Naive thymus-derived CD4-positive, alpha-beta T cell (primary cell): ENCODE measurements at regions not wholly inside any gene's neighbourhood (a gene's known extent, or its start where the extent isn't known, plus 50 kb on each side); places are given as distances from the start of the nearest gene placed in this dataset.

Experiments
- ATAC-seq: fragments of 150-1000 bp; cut with Tn5 transposase; 2 replicates; pipeline ENCODE4 v1.10.0; 2021; ENCODE audit warnings: mild to moderate bottlenecking, moderate library complexity
- CTCF ChIA-PET: fragments of 350-600 bp; sonication (Branson Sonifier 250); formaldehyde crosslinking; loops from one replicate; lab custom pipeline; 2021; ENCODE audit warnings: antibody characterized with exemption; lab: Charles Lee
- POLR2A ChIA-PET: fragments of 350-600 bp; sonication (Branson Sonifier 250); formaldehyde crosslinking; loops from one replicate; lab custom pipeline; 2021; ENCODE audit warnings: antibody characterized with exemption, inconsistent platforms; lab: Charles Lee
- DNase-seq, 9 donors: peaks; one replicate each; pipeline versions ENCODE4 v3.0.0 to v3.0.0-alpha.2; 2020 to 2022; ENCODE audit warnings: mixed read lengths in 1 of 9
- H3K27ac ChIP-seq: one replicate; pipeline ENCODE4 v1.7.0; 2013; ENCODE audit warnings: mild to moderate bottlenecking, low read depth, low read length, moderate library complexity
- H3K27me3 ChIP-seq, 2 donors: one replicate each; pipeline ENCODE4 v1.7.0; 2013; ENCODE audit warnings: low read length in 2 of 2, mild to moderate bottlenecking in 2 of 2, moderate library complexity in 2 of 2; ENCODE audit not compliant: control insufficient read depth in 2 of 2, insufficient read depth in 2 of 2
- H3K36me3 ChIP-seq, 3 experiments: 1 replicate in 2 of 3; 2 replicates in 1 of 3; pipeline ENCODE4 v1.7.0; 2013; ENCODE audit warnings: low read length in 3 of 3, mild to moderate bottlenecking in 3 of 3, moderate library complexity in 1 of 3; ENCODE audit not compliant: insufficient read depth in 3 of 3, control insufficient read depth in 2 of 3
- H3K4me1 ChIP-seq, 2 donors: one replicate each; pipeline ENCODE4 v1.7.0; 2013; ENCODE audit warnings: low read length in 2 of 2, mild to moderate bottlenecking in 2 of 2, moderate library complexity in 1 of 2; ENCODE audit not compliant: control insufficient read depth in 2 of 2, insufficient read depth in 2 of 2
- H3K4me3 ChIP-seq: 2 replicates; pipeline ENCODE4 v1.7.0; 2013; ENCODE audit warnings: mild to moderate bottlenecking, low read length
- H3K9me3 ChIP-seq, 3 experiments: 1 replicate in 2 of 3; 2 replicates in 1 of 3; pipeline ENCODE4 v1.7.0; 2013; ENCODE audit warnings: low read length in 3 of 3; ENCODE audit not compliant: control insufficient read depth in 2 of 3
- H3K27ac Mint-ChIP-seq, 9 donors: one replicate each; pipeline ENCODE4 v1.8.0; 2020 to 2022; ENCODE audit warnings: mixed read lengths in 9 of 9, mild to moderate bottlenecking in 8 of 9, moderate library complexity in 5 of 9, inconsistent platforms in 2 of 9
- H3K27me3 Mint-ChIP-seq, 5 donors: one replicate each; pipeline ENCODE4 v1.8.0; 2021 to 2022; ENCODE audit warnings: mixed read lengths in 5 of 5, mild to moderate bottlenecking in 1 of 5
- H3K36me3 Mint-ChIP-seq, 5 donors: one replicate each; pipeline ENCODE4 v1.8.0; 2020 to 2022; ENCODE audit warnings: mixed read lengths in 5 of 5, mild to moderate bottlenecking in 3 of 5, inconsistent platforms in 1 of 5
- H3K4me1 Mint-ChIP-seq, 7 donors: one replicate each; pipeline ENCODE4 v1.8.0; 2020 to 2022; ENCODE audit warnings: mixed read lengths in 7 of 7, mild to moderate bottlenecking in 3 of 7, inconsistent platforms in 1 of 7
- H3K4me3 Mint-ChIP-seq, 10 donors: one replicate each; pipeline ENCODE4 v1.8.0; 2020 to 2022; ENCODE audit warnings: mild to moderate bottlenecking in 10 of 10, mixed read lengths in 10 of 10, moderate library complexity in 6 of 10, inconsistent platforms in 2 of 10
- H3K9me3 Mint-ChIP-seq, 11 donors: one replicate each; pipeline ENCODE4 v1.8.0; 2020 to 2022; ENCODE audit warnings: mixed read lengths in 11 of 11, mild to moderate bottlenecking in 4 of 11, inconsistent platforms in 1 of 11, moderate library complexity in 1 of 11
- intact Hi-C, 2 donors: fragments of 100-400 bp; cut with micrococcal nuclease; formaldehyde crosslinking; loops; one replicate each; pipeline ENCODE4 v1.15.1; 2023

- H3K27me3 Mint-ChIP-seq, result peaks cover 0 to 4% (median 0%) of the 10 kb centered on the region in 5 donors
- DNase-seq (no peak), ATAC-seq (no peak)
- H3K4me1 Mint-ChIP-seq, result no peaks in the 10 kb centered on the region
- no peaks in the 10 kb centered on the region for H3K36me3 ChIP-seq
- no peak overlapping the region for H3K4me3 ChIP-seq
- POLR2A ChIA-PET, result no interaction called here
- intact Hi-C loops, result no loop called here
- H3K9me3 ChIP-seq, result no peaks in the 10 kb centered on the region
- peaks cover 0 to 9% (median 4%) of the 10 kb centered on the region in 11 donors for H3K9me3 Mint-ChIP-seq
- H3K4me1 ChIP-seq, result no peaks in the 10 kb centered on the region
- H3K27ac ChIP-seq, result no peak overlapping the region
- no peaks in the 10 kb centered on the region for H3K36me3 Mint-ChIP-seq
- H3K27ac Mint-ChIP-seq, result peak overlapping the region in 1 of 9 donors; percentile 6
- CTCF ChIA-PET, result no interaction called here
- no peaks in the 10 kb centered on the region for H3K27me3 ChIP-seq
- no peak overlapping the region for H3K4me3 Mint-ChIP-seq
These were observed 416.3 kb downstream of the SPATA31D1 start for GRCh38 chr9:82404881-82405280.

DNA sequence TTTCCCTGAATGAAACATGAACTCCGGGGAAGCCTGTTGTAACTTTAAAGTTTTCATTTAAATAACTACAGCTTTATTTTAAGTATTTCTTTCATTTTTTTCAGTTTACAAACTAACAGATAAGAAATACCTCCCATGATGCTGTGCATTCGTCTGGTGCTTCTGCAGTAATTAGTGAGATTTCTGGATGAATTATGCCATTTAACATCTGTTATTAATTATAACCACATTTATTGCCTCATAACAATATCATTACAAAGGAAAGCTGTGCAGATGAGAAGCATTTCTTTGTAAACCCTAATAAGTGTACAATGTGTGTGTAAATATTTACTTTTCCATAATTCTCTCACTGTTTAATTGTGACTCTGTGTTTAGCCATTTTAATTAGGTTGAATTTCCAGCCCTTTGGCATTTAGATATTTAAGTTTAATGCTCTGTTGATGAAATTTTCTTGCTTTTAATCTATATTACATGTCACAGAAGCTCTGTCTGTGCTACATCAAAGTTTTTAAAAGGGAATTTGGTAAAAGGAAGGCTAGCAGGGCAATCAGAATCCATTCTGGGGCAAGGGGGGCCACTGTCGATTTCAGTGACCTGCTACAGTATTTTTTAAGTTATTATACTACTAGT lies 418.0 kb downstream of the SPATA31D1 start:
- intact Hi-C loops, result no loop called here
- H3K27me3 ChIP-seq, result no peaks in the 10 kb centered on the region
- ChIA-PET POLR2A (no interaction called here), CTCF (no interaction called here)
- H3K36me3 ChIP-seq, result no peaks in the 10 kb centered on the region
- no peak overlapping the region for H3K27ac ChIP-seq
- ATAC-seq, result no peak
- H3K4me3 ChIP-seq, result no peak overlapping the region
- Mint-ChIP-seq H3K36me3 (no peaks in the 10 kb centered on the region), H3K4me3 (no peak overlapping the region), H3K27me3 (peaks cover 0 to 4% (median 0%) of the 10 kb centered on the region in 5 donors), H3K4me1 (no peaks in the 10 kb centered on the region), H3K9me3 (peaks cover 0 to 11% (median 4%) of the 10 kb centered on the region in 11 donors), H3K27ac (no peak overlapping the region)
- no peaks in the 10 kb centered on the region for H3K4me1 ChIP-seq
- no peak for DNase-seq
- H3K9me3 ChIP-seq, result no peaks in the 10 kb centered on the region

- ChIA-PET CTCF (no interaction called here), POLR2A (no interaction called here)
- no peaks in the 10 kb centered on the region for H3K4me1 Mint-ChIP-seq
- H3K9me3 ChIP-seq, result no peaks in the 10 kb centered on the region
- H3K4me3 ChIP-seq, result no peak overlapping the region
- H3K36me3 Mint-ChIP-seq, result no peaks in the 10 kb centered on the region
- no peak overlapping the region for H3K27ac ChIP-seq
- no peak for DNase-seq
- no peaks in the 10 kb centered on the region for H3K4me1 ChIP-seq
- no peaks in the 10 kb centered on the region for H3K36me3 ChIP-seq
- ATAC-seq, result no peak
- H3K27ac Mint-ChIP-seq, result no peak overlapping the region
- peaks cover 0 to 15% (median 6%) of the 10 kb centered on the region in 11 donors for H3K9me3 Mint-ChIP-seq
- H3K27me3 Mint-ChIP-seq, result peaks cover 0 to 4% (median 0%) of the 10 kb centered on the region in 5 donors
- no peak overlapping the region for H3K4me3 Mint-ChIP-seq
- intact Hi-C loops, result no loop called here
- H3K27me3 ChIP-seq, result no peaks in the 10 kb centered on the region
These were observed 421.7 kb downstream of the SPATA31D1 start for GRCh38 chr9:82410306-82410705.

- H3K36me3 Mint-ChIP-seq, result no peaks in the 10 kb centered on the region
- no peak overlapping the region for H3K4me3 Mint-ChIP-seq
- intact Hi-C loops, result no loop called here
- ATAC-seq, result no peak
- no peak overlapping the region for H3K27ac ChIP-seq
- no peak for DNase-seq
- H3K27me3 Mint-ChIP-seq, result peaks cover 0 to 4% (median 0%) of the 10 kb centered on the region in 5 donors
- H3K4me1 ChIP-seq, result no peaks in the 10 kb centered on the region
- no peaks in the 10 kb centered on the region for H3K27me3 ChIP-seq
- no peaks in the 10 kb centered on the region for H3K9me3 ChIP-seq
- POLR2A ChIA-PET, result no interaction called here
- no peaks in the 10 kb centered on the region for H3K4me1 Mint-ChIP-seq
- CTCF ChIA-PET, result no interaction called here
- peaks cover 0 to 17% (median 7%) of the 10 kb centered on the region in 11 donors for H3K9me3 Mint-ChIP-seq
- H3K27ac Mint-ChIP-seq, result no peak overlapping the region
- H3K36me3 ChIP-seq, result no peaks in the 10 kb centered on the region
- H3K4me3 ChIP-seq, result no peak overlapping the region
These were observed 422.3 kb downstream of the SPATA31D1 start for GRCh38 chr9:82410866-82411265.

DNA sequence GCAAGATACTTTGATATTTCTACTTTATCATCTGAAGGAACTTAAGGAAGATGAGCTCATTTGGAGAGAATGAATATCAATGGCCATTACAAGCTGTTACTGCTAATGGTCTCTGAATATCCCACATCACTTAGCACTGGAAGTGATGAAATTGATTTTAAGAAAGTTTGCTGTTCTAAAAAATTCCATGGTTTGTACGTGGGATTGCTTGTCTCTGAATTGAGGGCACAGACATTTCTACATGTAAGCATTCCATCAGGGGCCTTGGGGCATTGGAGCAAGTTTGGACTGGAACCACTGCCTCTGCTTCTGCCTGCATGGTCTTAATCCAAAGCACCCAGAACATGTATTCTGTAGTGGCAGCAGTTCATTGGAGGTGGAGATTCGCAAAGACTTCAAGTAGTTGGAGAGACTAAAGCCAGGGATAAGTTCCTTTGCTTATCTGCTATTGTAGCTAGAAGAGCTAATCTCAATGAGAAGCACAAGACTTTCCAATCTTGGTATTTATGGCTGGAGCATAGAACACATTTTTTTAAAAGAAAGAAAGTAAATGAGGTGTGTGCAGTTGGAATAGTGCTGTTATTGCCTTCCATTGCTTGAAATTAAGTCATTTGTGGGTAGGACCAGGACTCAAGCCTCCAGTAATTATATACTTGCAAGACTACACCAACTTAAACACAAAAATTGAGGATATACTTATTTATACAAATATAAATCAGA lies 424.2 kb downstream of the SPATA31D1 start:
- H3K27me3 ChIP-seq, result no peaks in the 10 kb centered on the region
- Mint-ChIP-seq H3K27ac (no peak overlapping the region), H3K36me3 (no peaks in the 10 kb centered on the region), H3K4me1 (no peaks in the 10 kb centered on the region), H3K4me3 (no peak overlapping the region), H3K27me3 (no peaks in the 10 kb centered on the region), H3K9me3 (peaks cover 0 to 20% (median 6%) of the 10 kb centered on the region in 11 donors)
- no peak overlapping the region for H3K27ac ChIP-seq
- DNase-seq, result no peak
- no peak overlapping the region for H3K4me3 ChIP-seq
- no peaks in the 10 kb centered on the region for H3K9me3 ChIP-seq
- CTCF ChIA-PET, result interaction anchor here (0.6 kb wide), 1 partner anchor 17 kb away, joined by 4 read pairs; no protein-coding TSS in a partner anchor
- ATAC-seq, result no peak
- no peaks in the 10 kb centered on the region for H3K4me1 ChIP-seq
- H3K36me3 ChIP-seq, result no peaks in the 10 kb centered on the region
- intact Hi-C loops, result no loop called here
- POLR2A ChIA-PET, result no interaction called here

- H3K4me3 ChIP-seq, result no peak overlapping the region
- CTCF ChIA-PET, result no interaction called here
- H3K4me1 ChIP-seq, result no peaks in the 10 kb centered on the region
- no peak overlapping the region for H3K27ac ChIP-seq
- peaks cover 0 to 25% (median 4%) of the 10 kb centered on the region in 11 donors for H3K9me3 Mint-ChIP-seq
- H3K36me3 Mint-ChIP-seq, result no peaks in the 10 kb centered on the region
- no peak overlapping the region for H3K4me3 Mint-ChIP-seq
- no peaks in the 10 kb centered on the region for H3K9me3 ChIP-seq
- no peak overlapping the region for H3K27ac Mint-ChIP-seq
- DNase-seq (no peak), ATAC-seq (no peak)
- H3K4me1 Mint-ChIP-seq, result no peaks in the 10 kb centered on the region
- no peaks in the 10 kb centered on the region for H3K36me3 ChIP-seq
- POLR2A ChIA-PET, result no interaction called here
- H3K27me3 ChIP-seq, result no peaks in the 10 kb centered on the region
- H3K27me3 Mint-ChIP-seq, result no peaks in the 10 kb centered on the region
- intact Hi-C loops, result no loop called here
These were observed 428.9 kb downstream of the SPATA31D1 start for GRCh38 chr9:82417501-82417900.

GRCh38 chr9:82418334-82418733 lies 429.8 kb downstream of the SPATA31D1 start:
- ChIA-PET POLR2A (no interaction called here), CTCF (no interaction called here)
- intact Hi-C loops, result no loop called here
- Histone ChIP-seq H3K4me3 (no peak overlapping the region), H3K36me3 (no peaks in the 10 kb centered on the region), H3K9me3 (no peaks in the 10 kb centered on the region), H3K4me1 (no peaks in the 10 kb centered on the region), H3K27ac (no peak overlapping the region), H3K27me3 (no peaks in the 10 kb centered on the region)
- Mint-ChIP-seq H3K27me3 (no peaks in the 10 kb centered on the region), H3K27ac (no peak overlapping the region), H3K36me3 (no peaks in the 10 kb centered on the region), H3K9me3 (peaks cover 0 to 25% (median 7%) of the 10 kb centered on the region in 11 donors), H3K4me3 (no peak overlapping the region), H3K4me1 (no peaks in the 10 kb centered on the region)
- DNase-seq, result no peak
- ATAC-seq, result no peak
